ACC112 (cell line): ENCODE measurements at regions not wholly inside any gene's neighbourhood (a gene's known extent, or its start where the extent isn't known, plus 50 kb on each side); places are given as distances from the start of the nearest gene placed in this dataset.
"Not testable (repeated sequence)": the region's sequence is repeated elsewhere in the genome, so short reads cannot be mapped to it uniquely, and the experiment has no call there.

ENCODE experiments used
- H2AFZ ChIP-seq: fragments of 200-600 bp; sonication (generic); one replicate; pipeline ENCODE4 v1.6.0; 2017; ENCODE audit warnings: antibody characterized with exemption, low read length; ENCODE audit not compliant: unreplicated experiment
- H3K27ac ChIP-seq: fragments of 200-600 bp; sonication (generic); 2 replicates; pipeline ENCODE4 v1.5.1; 2014; ENCODE audit warnings: low read depth, mild to moderate bottlenecking, antibody characterized with exemption, low read length, moderate library complexity
- H3K27me3 ChIP-seq: fragments of 200-600 bp; sonication (generic); 2 replicates; pipeline ENCODE4 v1.6.1; 2014; ENCODE audit warnings: mild to moderate bottlenecking, antibody characterized with exemption, low read length, moderate library complexity, mixed read lengths; ENCODE audit not compliant: insufficient read depth
- H3K36me3 ChIP-seq: fragments of 200-600 bp; sonication (generic); 2 replicates; pipeline ENCODE4 v1.6.1; 2016; ENCODE audit warnings: mild to moderate bottlenecking, antibody characterized with exemption, low read length, moderate library complexity, mixed read lengths; ENCODE audit not compliant: insufficient read depth
- H3K4me1 ChIP-seq: fragments of 200-600 bp; sonication (generic); one replicate; pipeline ENCODE4 v1.6.1; 2016; ENCODE audit warnings: low read length, mixed read lengths; ENCODE audit not compliant: insufficient read depth, unreplicated experiment, control insufficient read depth
- H3K4me3 ChIP-seq: fragments of 200-600 bp; sonication (generic); 2 replicates; pipeline ENCODE4 v1.5.1; 2014; ENCODE audit warnings: mild to moderate bottlenecking, low read depth, low read length
- H3K79me2 ChIP-seq: fragments of 200-600 bp; sonication (generic); one replicate; pipeline ENCODE4 v1.6.0; 2016; ENCODE audit warnings: low read length; ENCODE audit not compliant: control insufficient read depth, unreplicated experiment, insufficient read depth

DNA sequence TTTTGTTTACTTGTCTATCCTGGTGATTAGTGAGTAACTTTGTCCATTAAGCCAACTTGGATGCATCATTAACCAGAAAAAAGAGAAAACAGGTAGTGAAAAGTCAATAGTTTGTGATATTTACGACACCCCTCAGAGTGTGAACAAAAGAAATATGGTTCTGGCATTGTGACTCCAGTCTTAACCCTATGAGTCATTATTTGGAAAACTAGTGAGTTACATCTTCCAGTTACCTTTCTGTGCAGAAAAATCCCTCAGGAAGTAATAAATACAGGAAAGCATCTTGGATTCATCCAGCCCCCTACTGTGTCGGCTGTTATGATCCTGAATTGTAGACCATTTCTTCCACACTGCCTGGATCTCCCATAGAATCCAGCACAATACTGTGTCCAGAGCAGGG lies 379.1 kb downstream of the GALC start:
- Histone ChIP-seq H2AFZ (no peak overlapping the region), H3K4me1 (no peaks in the 10 kb centered on the region), H3K27me3 (no peaks in the 10 kb centered on the region), H3K79me2 (no peaks in the 10 kb centered on the region), H3K27ac (no peak overlapping the region), H3K36me3 (no peaks in the 10 kb centered on the region), H3K4me3 (no peak overlapping the region)

DNA sequence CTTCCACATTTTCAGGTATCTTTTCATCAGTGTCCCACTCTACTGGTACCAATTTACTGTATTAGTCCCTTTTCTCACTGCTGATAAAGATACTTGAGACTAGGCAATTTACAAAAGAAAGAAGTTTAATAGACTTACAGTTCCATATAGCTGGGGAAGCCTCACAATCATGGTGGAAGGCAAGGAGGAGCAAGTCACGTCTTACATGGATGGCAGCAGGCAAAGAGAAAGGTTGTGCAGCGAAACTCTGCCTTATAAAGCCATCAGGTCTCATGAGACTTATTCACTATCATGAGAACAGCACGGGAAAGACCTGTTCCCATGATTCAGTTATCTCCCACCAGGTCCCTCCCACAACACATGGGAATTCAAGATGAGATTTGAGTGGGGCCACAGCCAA lies 385.9 kb downstream of the GALC start:
- not testable (repeated sequence) for H2AFZ ChIP-seq

DNA sequence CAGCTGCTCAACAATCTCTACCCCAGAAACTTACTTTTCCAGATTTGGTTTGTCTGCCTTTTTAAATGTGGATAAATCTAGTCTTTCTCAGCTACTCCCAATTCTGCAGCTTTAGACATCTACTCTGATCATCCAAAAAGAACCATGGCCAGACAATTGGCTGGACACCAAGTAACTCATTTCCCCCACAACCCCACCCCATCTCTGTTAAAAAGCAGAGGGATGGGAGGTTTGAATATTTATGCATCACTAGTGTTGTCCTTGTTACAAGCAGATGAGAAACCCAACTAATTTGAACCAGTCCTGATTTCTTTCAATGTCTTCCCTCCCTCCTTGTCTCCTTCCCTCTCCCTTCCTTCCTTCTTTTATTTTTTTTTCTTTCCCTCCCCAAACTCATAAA lies 391.9 kb downstream of the GALC start:
- Histone ChIP-seq H3K27me3 (no peaks in the 10 kb centered on the region), H3K36me3 (no peaks in the 10 kb centered on the region), H3K4me3 (no peak overlapping the region)

More for the DNA sequence above, 385.9 kb downstream of the GALC start:
- H3K4me3 ChIP-seq, H3K27me3 ChIP-seq, H3K27ac ChIP-seq, H3K79me2 ChIP-seq, H3K36me3 ChIP-seq, H3K4me1 ChIP-seq: not testable (repeated sequence)

DNA sequence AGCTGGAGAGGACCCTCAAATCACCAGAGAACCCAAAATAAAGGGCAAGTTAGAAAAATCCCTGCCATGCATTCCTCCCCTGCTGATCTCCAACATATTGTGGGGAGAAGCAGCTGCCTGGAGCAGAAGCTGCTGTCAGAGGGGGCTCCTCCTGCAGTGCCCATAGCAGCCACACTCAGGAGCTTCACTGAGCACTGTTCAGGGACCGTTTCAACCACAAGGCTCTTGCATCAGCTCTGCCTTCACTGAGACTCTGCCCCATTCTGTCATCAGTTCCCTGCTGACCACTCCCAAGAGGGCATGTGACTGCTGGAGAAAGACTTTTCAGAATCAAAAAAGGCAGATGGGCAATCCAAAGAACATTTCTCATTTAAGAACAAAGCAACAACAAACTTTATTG lies 392.7 kb downstream of the GALC start:
- no peaks in the 10 kb centered on the region for H3K79me2 ChIP-seq
- no peaks in the 10 kb centered on the region for H3K36me3 ChIP-seq
- no peak overlapping the region for H3K27ac ChIP-seq
- no peak overlapping the region for H3K4me3 ChIP-seq
- no peaks in the 10 kb centered on the region for H3K27me3 ChIP-seq
- H3K4me1 ChIP-seq: no peaks in the 10 kb centered on the region
- no peak overlapping the region for H2AFZ ChIP-seq

More for the DNA sequence above, 391.9 kb downstream of the GALC start:
- no peak overlapping the region for H2AFZ ChIP-seq
- no peaks in the 10 kb centered on the region for H3K4me1 ChIP-seq
- H3K27ac ChIP-seq: no peak overlapping the region
- no peaks in the 10 kb centered on the region for H3K79me2 ChIP-seq

GRCh38 chr14:87581298-87581697 lies 411.7 kb downstream of the GALC start:
- H3K27me3 ChIP-seq: no peaks in the 10 kb centered on the region
- no peak overlapping the region for H3K4me3 ChIP-seq
- H2AFZ ChIP-seq: no peak overlapping the region
- no peaks in the 10 kb centered on the region for H3K4me1 ChIP-seq
- no peaks in the 10 kb centered on the region for H3K79me2 ChIP-seq
- no peaks in the 10 kb centered on the region for H3K36me3 ChIP-seq
- H3K27ac ChIP-seq: no peak overlapping the region

- no peaks in the 10 kb centered on the region for H3K79me2 ChIP-seq
- no peaks in the 10 kb centered on the region for H3K27me3 ChIP-seq
- no peak overlapping the region for H3K27ac ChIP-seq
- H3K4me1 ChIP-seq: no peaks in the 10 kb centered on the region
- H3K36me3 ChIP-seq: no peaks in the 10 kb centered on the region
- H3K4me3 ChIP-seq: no peak overlapping the region
- no peak overlapping the region for H2AFZ ChIP-seq
Measured at GRCh38 chr14:87579036-87579435, 413.9 kb downstream of the GALC start.

- no peak overlapping the region for H2AFZ ChIP-seq
- no peaks in the 10 kb centered on the region for H3K27me3 ChIP-seq
- no peaks in the 10 kb centered on the region for H3K4me1 ChIP-seq
- H3K79me2 ChIP-seq: no peaks in the 10 kb centered on the region
- H3K36me3 ChIP-seq: no peaks in the 10 kb centered on the region
- no peak overlapping the region for H3K4me3 ChIP-seq
- H3K27ac ChIP-seq: no peak overlapping the region
Measured at GRCh38 chr14:87575378-87575777, 417.6 kb downstream of the GALC start.

DNA sequence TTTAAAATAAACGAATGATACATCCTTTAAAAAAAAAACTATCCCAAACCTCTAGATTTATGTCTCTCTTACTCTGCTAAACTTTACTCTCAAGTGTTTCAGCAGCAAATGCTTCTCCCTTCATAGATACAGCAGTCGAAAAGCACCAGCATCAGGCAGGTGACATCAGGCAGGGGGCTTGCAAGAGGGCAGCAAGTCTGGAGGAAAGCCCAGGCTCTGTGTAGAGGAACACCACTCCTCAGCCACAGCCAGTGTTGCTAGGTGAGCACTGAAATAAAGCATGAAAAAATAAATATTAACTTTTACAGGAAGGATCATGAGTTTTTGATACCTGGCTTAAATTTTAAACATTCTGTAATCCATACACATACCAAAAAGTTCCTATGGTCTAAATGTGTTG lies 419.4 kb downstream of the GALC start:
- Histone ChIP-seq H3K27me3 (no peaks in the 10 kb centered on the region), H3K4me1 (no peaks in the 10 kb centered on the region), H3K27ac (no peak overlapping the region), H2AFZ (no peak overlapping the region), H3K79me2 (no peaks in the 10 kb centered on the region), H3K36me3 (no peaks in the 10 kb centered on the region), H3K4me3 (no peak overlapping the region)

- no peaks in the 10 kb centered on the region for H3K36me3 ChIP-seq
- H2AFZ ChIP-seq: no peak overlapping the region
- no peak overlapping the region for H3K27ac ChIP-seq
- no peak overlapping the region for H3K4me3 ChIP-seq
- no peaks in the 10 kb centered on the region for H3K79me2 ChIP-seq
- H3K4me1 ChIP-seq: no peaks in the 10 kb centered on the region
- H3K27me3 ChIP-seq: no peaks in the 10 kb centered on the region
Measured at GRCh38 chr14:87567618-87568295, 425.2 kb downstream of the GALC start.

DNA sequence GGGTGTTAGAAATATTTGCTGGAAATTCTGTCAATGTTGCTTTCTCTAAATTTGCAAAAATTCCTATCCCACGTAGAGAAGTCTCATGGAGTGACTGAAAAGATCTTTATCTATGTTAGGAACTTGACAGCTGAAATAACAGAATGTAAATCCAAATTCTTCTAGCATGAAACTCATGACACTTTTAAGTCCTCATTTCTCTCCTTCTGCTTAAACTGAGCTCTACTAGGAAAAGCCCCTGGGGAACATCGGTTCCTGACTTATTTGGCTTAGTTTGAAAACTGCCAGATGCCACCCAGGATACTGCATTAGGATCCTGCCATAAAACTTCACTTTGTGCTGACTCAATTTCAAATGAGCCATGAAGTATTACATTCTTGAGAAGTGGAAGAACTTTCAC lies 426.0 kb downstream of the GALC start:
- H3K4me3 ChIP-seq: no peak overlapping the region
- no peaks in the 10 kb centered on the region for H3K36me3 ChIP-seq
- H2AFZ ChIP-seq: no peak overlapping the region
- H3K79me2 ChIP-seq: no peaks in the 10 kb centered on the region
- no peaks in the 10 kb centered on the region for H3K27me3 ChIP-seq
- H3K27ac ChIP-seq: no peak overlapping the region
- no peaks in the 10 kb centered on the region for H3K4me1 ChIP-seq

- no peak overlapping the region for H3K4me3 ChIP-seq
- no peaks in the 10 kb centered on the region for H3K4me1 ChIP-seq
- no peak overlapping the region for H2AFZ ChIP-seq
- H3K27me3 ChIP-seq: no peaks in the 10 kb centered on the region
- no peak overlapping the region for H3K27ac ChIP-seq
- H3K79me2 ChIP-seq: no peaks in the 10 kb centered on the region
- no peaks in the 10 kb centered on the region for H3K36me3 ChIP-seq
Measured at GRCh38 chr14:87547536-87547935, 445.4 kb downstream of the GALC start.
